Colonic mucosa (tissue), 4 donors: ENCODE measurements at regions not wholly inside any gene's neighbourhood (a gene's known extent, or its start where the extent isn't known, plus 50 kb on each side); places are given as distances from the start of the nearest gene placed in this dataset.

Source experiments
- DNase-seq: peaks from one replicate; pipeline ENCODE4 v3.0.0-alpha.2; 2020
- H3K27ac ChIP-seq: fragments of 200-600 bp; one replicate; pipeline ENCODE4 v1.8.0; 2021
- H3K27me3 ChIP-seq: fragments of 200-600 bp; one replicate; pipeline ENCODE4 v1.8.0; 2021
- H3K36me3 ChIP-seq: fragments of 200-600 bp; one replicate; pipeline ENCODE4 v1.8.0; 2021
- H3K4me1 ChIP-seq: fragments of 200-600 bp; one replicate; pipeline ENCODE4 v1.8.0; 2021; ENCODE audit warnings: mild to moderate bottlenecking
- H3K4me3 ChIP-seq: fragments of 200-600 bp; one replicate; pipeline ENCODE4 v1.8.0; 2021
- H3K9ac ChIP-seq, 2 donors: one replicate each; pipeline ENCODE4 v1.7.0; 2013; ENCODE audit warnings: control low read depth in 2 of 2, low read depth in 2 of 2, low read length in 2 of 2
- H3K9me3 ChIP-seq: fragments of 200-600 bp; one replicate; pipeline ENCODE4 v1.8.0; 2021
- CTCF ChIP-seq: fragments of 200-600 bp; IDR thresholded peaks from one replicate; pipeline ENCODE4 v1.8.0; 2022; ENCODE audit warnings: antibody characterized with exemption, mild to moderate bottlenecking
- intact Hi-C: fragments of 100-400 bp; cut with DNase I; formaldehyde crosslinking; loops from one replicate; pipeline ENCODE4 v1.14.1; 2022
- donor health status: healthy.
- donor health status: DM: no; HTN: no; CAD: no.
- donor health status: DM: no; HTN: no; CAD: no.

DNA sequence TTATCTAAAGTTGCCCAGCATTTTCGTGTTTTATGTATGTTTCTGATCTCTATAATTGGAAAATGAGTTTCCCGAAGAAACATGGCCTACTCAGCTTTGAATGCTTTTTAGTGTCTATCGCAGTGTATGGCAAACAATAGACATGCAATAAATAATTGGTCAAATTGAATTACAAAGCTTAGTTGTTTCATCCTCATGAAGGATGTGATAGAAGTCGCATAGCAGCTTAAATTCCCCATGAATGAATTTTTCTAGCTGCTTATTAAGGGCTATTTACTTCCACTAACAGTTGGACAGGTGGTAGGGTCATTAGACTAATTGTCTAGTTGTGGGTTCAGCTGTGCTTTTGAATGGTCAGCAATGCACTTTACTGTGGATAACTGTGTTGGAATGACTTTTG lies 467.3 kb upstream of the MBL2 start:
- no peak for TF ChIP-seq CTCF
- Histone ChIP-seq H3K9ac (no peak overlapping the region), H3K27ac (no peak overlapping the region), H3K27me3 (no peaks in the 10 kb centered on the region), H3K4me1 (no peaks in the 10 kb centered on the region), H3K36me3 (no peaks in the 10 kb centered on the region), H3K4me3 (no peak overlapping the region), H3K9me3 (no peaks in the 10 kb centered on the region)
- DNase-seq, result no peak
- intact Hi-C loops, result no loop called here

DNA sequence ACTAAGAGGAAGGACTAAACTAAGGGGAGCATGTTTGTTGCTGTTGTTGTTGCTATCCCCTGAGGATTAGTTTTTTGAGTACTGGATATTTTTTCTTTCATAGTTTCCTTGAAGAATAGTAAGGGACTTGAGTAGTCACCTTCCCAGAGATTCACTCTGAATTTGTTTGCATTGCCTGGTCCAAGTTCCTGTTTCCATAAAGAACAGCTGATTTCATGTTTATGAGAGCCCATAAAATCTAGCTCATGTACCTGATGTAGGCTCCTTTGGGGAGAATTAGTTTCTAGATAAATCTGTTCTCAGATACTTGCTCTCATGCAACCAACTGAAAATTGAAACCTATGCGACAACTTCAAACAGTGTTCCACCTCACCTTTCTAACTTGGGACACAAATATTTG lies 464.4 kb upstream of the MBL2 start:
- no peaks in the 10 kb centered on the region for H3K36me3 ChIP-seq
- no peak overlapping the region for H3K4me3 ChIP-seq
- no peak overlapping the region for H3K27ac ChIP-seq
- intact Hi-C loops, result no loop called here
- H3K4me1 ChIP-seq, result no peaks in the 10 kb centered on the region
- TF ChIP-seq CTCF, result no peak
- no peaks in the 10 kb centered on the region for H3K27me3 ChIP-seq
- H3K9ac ChIP-seq, result no peak overlapping the region
- no peaks in the 10 kb centered on the region for H3K9me3 ChIP-seq
- DNase-seq, result no peak

DNA sequence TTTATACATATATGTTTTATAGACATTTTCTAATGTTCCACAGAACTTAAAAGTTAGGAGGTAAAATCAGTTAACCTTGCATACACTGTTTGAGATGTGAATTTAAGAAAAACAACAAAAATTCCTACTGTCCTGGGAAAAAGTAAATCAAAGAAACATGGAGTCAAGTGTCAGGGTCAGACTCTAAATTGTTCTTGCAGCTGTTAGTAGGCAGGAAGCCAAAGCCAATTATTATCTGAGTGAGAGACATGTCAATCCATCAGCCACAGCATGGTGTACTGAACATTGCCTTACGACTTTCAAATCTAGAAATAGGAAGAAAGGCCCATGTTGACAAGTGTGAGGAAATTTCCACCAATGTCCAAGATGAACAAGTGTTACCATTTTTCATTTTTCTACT lies 461.2 kb upstream of the MBL2 start:
- Histone ChIP-seq H3K36me3 (no peaks in the 10 kb centered on the region), H3K27me3 (no peaks in the 10 kb centered on the region), H3K9me3 (no peaks in the 10 kb centered on the region), H3K4me3 (no peak overlapping the region), H3K4me1 (no peaks in the 10 kb centered on the region), H3K27ac (no peak overlapping the region), H3K9ac (no peak overlapping the region)
- intact Hi-C loops, result no loop called here
- TF ChIP-seq CTCF, result no peak
- DNase-seq, result no peak

- no peak for TF ChIP-seq CTCF
- Histone ChIP-seq H3K27ac (no peak overlapping the region), H3K27me3 (no peaks in the 10 kb centered on the region), H3K9me3 (no peaks in the 10 kb centered on the region), H3K4me3 (no peak overlapping the region), H3K9ac (no peak overlapping the region), H3K36me3 (no peaks in the 10 kb centered on the region), H3K4me1 (no peaks in the 10 kb centered on the region)
- no peak for DNase-seq
- intact Hi-C loops, result no loop called here
These were observed 458.1 kb upstream of the MBL2 start for GRCh38 chr10:53230651-53231050.

DNA sequence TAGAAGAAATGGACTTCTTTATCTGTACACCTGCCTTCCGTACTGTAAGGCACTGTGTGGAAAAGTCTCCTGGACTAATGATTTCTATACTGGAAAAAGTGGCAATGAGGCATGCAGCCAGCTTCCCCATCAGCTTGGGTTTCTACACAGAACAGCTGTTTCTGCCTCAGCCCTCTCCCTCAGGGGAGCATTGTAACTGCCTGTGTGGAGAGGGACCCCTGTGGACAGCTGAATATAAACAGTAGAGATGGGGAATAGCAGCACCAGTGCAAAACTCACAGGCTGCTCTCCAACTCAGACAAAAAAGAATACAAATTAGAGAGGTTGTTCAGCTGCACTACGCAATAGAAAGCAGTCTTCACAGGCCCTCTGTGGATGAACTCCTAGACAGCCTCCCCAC lies 451.3 kb upstream of the MBL2 start:
- Histone ChIP-seq H3K4me1 (no peaks in the 10 kb centered on the region), H3K36me3 (no peaks in the 10 kb centered on the region), H3K9ac (no peak overlapping the region), H3K27ac (no peak overlapping the region), H3K4me3 (no peak overlapping the region), H3K9me3 (no peaks in the 10 kb centered on the region), H3K27me3 (no peaks in the 10 kb centered on the region)
- no peak for TF ChIP-seq CTCF
- intact Hi-C loops, result no loop called here
- DNase-seq, result no peak

DNA sequence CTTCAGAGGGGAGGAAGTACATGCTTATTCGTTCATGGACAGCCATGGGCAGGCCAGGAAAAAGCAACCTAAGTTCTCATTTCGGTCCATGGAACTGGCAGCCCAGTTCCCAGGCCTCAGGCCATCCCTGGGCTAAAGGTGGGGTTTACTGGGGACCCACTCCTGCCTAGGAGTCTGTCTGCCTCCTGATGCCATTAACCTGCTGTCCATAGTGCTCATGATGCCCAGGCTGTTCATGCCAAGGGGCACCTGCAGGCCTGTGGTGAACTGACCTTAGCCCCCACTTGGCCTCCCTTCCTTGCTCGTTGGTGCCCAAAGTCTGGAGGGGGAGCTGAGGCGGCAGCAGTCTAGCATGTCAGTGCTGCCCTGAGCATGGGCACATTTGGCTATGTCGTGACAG lies 450.2 kb upstream of the MBL2 start:
- no peak for DNase-seq
- TF ChIP-seq CTCF, result no peak
- no peak overlapping the region for H3K4me3 ChIP-seq
- no peaks in the 10 kb centered on the region for H3K36me3 ChIP-seq
- no peaks in the 10 kb centered on the region for H3K9me3 ChIP-seq
- no peaks in the 10 kb centered on the region for H3K27me3 ChIP-seq
- intact Hi-C loops, result no loop called here
- H3K27ac ChIP-seq, result no peak overlapping the region
- H3K4me1 ChIP-seq, result no peaks in the 10 kb centered on the region
- H3K9ac ChIP-seq, result no peak overlapping the region
